Testis (tissue), 2 donors: ENCODE measurements at regions not wholly inside any gene's neighbourhood (a gene's known extent, or its start where the extent isn't known, plus 50 kb on each side); places are given as distances from the start of the nearest gene placed in this dataset.

Source experiments
- POLR2A ChIP-seq: fragments of 450-650 bp; IDR thresholded peaks from one replicate; pipeline ENCODE4 v1.6.1; 2017; ENCODE audit warnings: antibody characterized with exemption, mild to moderate bottlenecking, moderate library complexity
- TF ChIP-seq, protein P1 (sequence below), 3 experiments: fragments of 450-650 bp in 2 of 3; fragments of 200-600 bp in 1 of 3; sonication (generic) in 1 of 3; IDR thresholded peaks; one replicate each; pipeline ENCODE4 v1.5.1; 2016 to 2019; ENCODE audit warnings: antibody characterized with exemption in 3 of 3, mild to moderate bottlenecking in 2 of 3, moderate library complexity in 1 of 3

- no peak for TF ChIP-seq POLR2A
- TF ChIP-seq, protein P1, sequence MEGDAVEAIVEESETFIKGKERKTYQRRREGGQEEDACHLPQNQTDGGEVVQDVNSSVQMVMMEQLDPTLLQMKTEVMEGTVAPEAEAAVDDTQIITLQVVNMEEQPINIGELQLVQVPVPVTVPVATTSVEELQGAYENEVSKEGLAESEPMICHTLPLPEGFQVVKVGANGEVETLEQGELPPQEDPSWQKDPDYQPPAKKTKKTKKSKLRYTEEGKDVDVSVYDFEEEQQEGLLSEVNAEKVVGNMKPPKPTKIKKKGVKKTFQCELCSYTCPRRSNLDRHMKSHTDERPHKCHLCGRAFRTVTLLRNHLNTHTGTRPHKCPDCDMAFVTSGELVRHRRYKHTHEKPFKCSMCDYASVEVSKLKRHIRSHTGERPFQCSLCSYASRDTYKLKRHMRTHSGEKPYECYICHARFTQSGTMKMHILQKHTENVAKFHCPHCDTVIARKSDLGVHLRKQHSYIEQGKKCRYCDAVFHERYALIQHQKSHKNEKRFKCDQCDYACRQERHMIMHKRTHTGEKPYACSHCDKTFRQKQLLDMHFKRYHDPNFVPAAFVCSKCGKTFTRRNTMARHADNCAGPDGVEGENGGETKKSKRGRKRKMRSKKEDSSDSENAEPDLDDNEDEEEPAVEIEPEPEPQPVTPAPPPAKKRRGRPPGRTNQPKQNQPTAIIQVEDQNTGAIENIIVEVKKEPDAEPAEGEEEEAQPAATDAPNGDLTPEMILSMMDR (IDR thresholded peaks at IDR 0.05), result no peak
These were observed 93.7 kb upstream of the ACTBL2 start for GRCh38 chr5:57576317-57576716.
